NT2/D1 (cell line): ENCODE measurements at regions not wholly inside any gene's neighbourhood (a gene's known extent, or its start where the extent isn't known, plus 50 kb on each side); places are given as distances from the start of the nearest gene placed in this dataset.

Experiments
- SUZ12 ChIP-seq: IDR thresholded peaks from 2 replicates; pipeline ENCODE4 v1.6.1; 2011; ENCODE audit not compliant: insufficient read length, insufficient read depth; ENCODE audit errors: extremely low read depth
- YY1 ChIP-seq: IDR thresholded peaks from 2 replicates; pipeline ENCODE4 v1.6.1; 2011; ENCODE audit not compliant: insufficient read length, insufficient read depth
- ZNF274 ChIP-seq: IDR thresholded peaks from 2 replicates; pipeline ENCODE4 v1.6.1; 2011; ENCODE audit warnings: mild to moderate bottlenecking, low read depth, low read length

DNA sequence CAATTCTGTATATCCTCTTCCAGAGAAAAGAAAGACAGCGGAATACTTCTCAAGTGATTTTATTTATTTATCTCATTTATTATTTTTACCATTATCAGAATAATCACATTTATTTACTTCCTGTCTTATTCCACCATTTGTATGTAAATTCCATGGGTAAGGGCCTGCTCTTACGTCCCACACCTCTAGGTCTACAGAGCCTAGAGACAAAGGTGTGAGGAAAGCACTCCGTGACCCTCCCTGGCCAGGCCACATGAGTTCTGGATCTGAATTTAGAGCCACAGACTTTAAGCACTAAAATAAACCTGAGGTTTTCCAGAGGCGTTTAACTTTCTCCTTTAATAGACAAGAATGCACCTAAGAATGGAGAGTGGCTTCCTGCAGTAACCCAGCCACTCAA lies 85.3 kb upstream of the CTSV start:
- no peak for TF ChIP-seq YY1
- no peak for TF ChIP-seq ZNF274
- no peak for TF ChIP-seq SUZ12
